Stomach (tissue), 8 donors: ENCODE measurements at regions not wholly inside any gene's neighbourhood (a gene's known extent, or its start where the extent isn't known, plus 50 kb on each side); places are given as distances from the start of the nearest gene placed in this dataset.

Experiments
- DNase-seq, 2 donors: peaks; one replicate each; pipeline versions ENCODE4 v3.0.0 to v3.0.0-alpha.2; 2013 to 2019
- H3K27ac ChIP-seq, 5 donors: fragments of 200-600 bp in 4 of 5; sonication (generic) in 4 of 5; one replicate each; pipeline ENCODE4 v1.5.1; 2013 to 2019; ENCODE audit warnings: mild to moderate bottlenecking in 1 of 5, moderate library complexity in 1 of 5
- H3K27me3 ChIP-seq, 3 donors: fragments of 200-600 bp; sonication (generic); one replicate each; pipeline ENCODE4 v1.5.1; 2017 to 2019; ENCODE audit warnings: mixed run types in 1 of 3
- H3K36me3 ChIP-seq, 4 donors: fragments of 200-600 bp; sonication (generic); 1 replicate in 3 of 4; 2 replicates in 1 of 4; pipeline ENCODE4 v1.5.1; 2016 to 2019
- H3K4me1 ChIP-seq, 4 donors: fragments of 200-600 bp; sonication (generic); one replicate each; pipeline ENCODE4 v1.5.1; 2016 to 2019
- H3K4me3 ChIP-seq, 4 donors: fragments of 200-600 bp; sonication (generic) in 3 of 4; one replicate each; pipeline ENCODE4 v1.5.1; 2016 to 2019; ENCODE audit warnings: mild to moderate bottlenecking in 1 of 4
- H3K9me3 ChIP-seq, 4 donors: fragments of 200-600 bp; sonication (generic); one replicate each; pipeline ENCODE4 v1.5.1; 2016 to 2019
- CTCF ChIP-seq, 7 experiments: fragments of 450-650 bp in 4 of 7; fragments of 200-600 bp in 3 of 7; sonication (generic) in 3 of 7; IDR thresholded peaks; one replicate each; pipeline ENCODE4 v1.5.1; 2016 to 2019; ENCODE audit warnings: antibody characterized with exemption in 7 of 7, control low read depth in 2 of 7, mild to moderate bottlenecking in 1 of 7
- EP300 ChIP-seq: sonication (generic); formaldehyde crosslinking; IDR thresholded peaks from one replicate; pipeline ENCODE4 v1.6.1; 2017; ENCODE audit warnings: antibody characterized with exemption
- POLR2A ChIP-seq, 4 donors: fragments of 450-650 bp; IDR thresholded peaks; one replicate each; pipeline ENCODE4 v1.6.1; 2016; ENCODE audit warnings: antibody characterized with exemption in 4 of 4, control low read depth in 2 of 4, mild to moderate bottlenecking in 1 of 4, moderate library complexity in 1 of 4
- POLR2AphosphoS5 ChIP-seq, 3 donors: sonication (generic); formaldehyde crosslinking; IDR thresholded peaks; one replicate each; pipeline ENCODE4 v1.6.1; 2016; ENCODE audit warnings: antibody characterized with exemption in 3 of 3
- WGBS, 5 donors: extraction: QIAGEN DNeasy Blood & Tissue Kit in 3 of 5; methylation state at CpG; one replicate each; pipeline versions ENCODE4 v1.1.5 to v1.1.7; 2013 to 2018; 5-methylcytosine and 5-hydroxymethylcytosine counted together
- intact Hi-C: fragments of 100-400 bp; cut with DNase I; formaldehyde crosslinking; loops from one replicate; pipeline ENCODE4 v1.15.1; 2023; ENCODE audit warnings: low total_unique reads
- donor health status: healthy with polysubstance abuse.
- donor health status: Bipolar disorder and iron deficiency.
- donor health status: healthy.

GRCh38 chr13:34066344-34066743 lies 248.4 kb downstream of the RFC3 start:
- Histone ChIP-seq H3K27me3 (no peaks in the 10 kb centered on the region), H3K4me3 (no peak overlapping the region), H3K9me3 (no peaks in the 10 kb centered on the region), H3K36me3 (no peaks in the 10 kb centered on the region), H3K27ac (no peak overlapping the region), H3K4me1 (no peaks in the 10 kb centered on the region)
- 86 to 100% (median 90%) methylated on average over 1 of the region's 1 CpG for WGBS, 5 donors
- no peak for TF ChIP-seq CTCF (IDR thresholded peaks at IDR 0.05)
- intact Hi-C loops = no loop called here
- DNase-seq = no peak

- H3K4me1 ChIP-seq = no peaks in the 10 kb centered on the region
- H3K27me3 ChIP-seq = no peaks in the 10 kb centered on the region
- no peak overlapping the region for H3K4me3 ChIP-seq
- no peaks in the 10 kb centered on the region for H3K9me3 ChIP-seq
- H3K27ac ChIP-seq = no peak overlapping the region
- H3K36me3 ChIP-seq = no peaks in the 10 kb centered on the region
- no peak for DNase-seq
- intact Hi-C loops = no loop called here
- TF ChIP-seq CTCF (IDR thresholded peaks at IDR 0.05) = no peak
- TF ChIP-seq EP300 = no peak
- no peak for TF ChIP-seq POLR2AphosphoS5 (IDR thresholded peaks at IDR 0.05)
- TF ChIP-seq POLR2A (IDR thresholded peaks at IDR 0.05) = no peak
Observed at GRCh38 chr13:34070006-34070405, 252.1 kb downstream of the RFC3 start.

- no peak overlapping the region for H3K4me3 ChIP-seq
- no peaks in the 10 kb centered on the region for H3K9me3 ChIP-seq
- 86 to 95% (median 89%) methylated on average over 2 of the region's 2 CpGs for WGBS, 5 donors
- no peaks in the 10 kb centered on the region for H3K27me3 ChIP-seq
- no peak overlapping the region for H3K27ac ChIP-seq
- no peaks in the 10 kb centered on the region for H3K4me1 ChIP-seq
- DNase-seq = no peak
- TF ChIP-seq CTCF (IDR thresholded peaks at IDR 0.05) = no peak
- no peak for TF ChIP-seq POLR2A (IDR thresholded peaks at IDR 0.05)
- no peak for TF ChIP-seq POLR2AphosphoS5 (IDR thresholded peaks at IDR 0.05)
- no peak for TF ChIP-seq EP300
- intact Hi-C loops = no loop called here
- H3K36me3 ChIP-seq = no peaks in the 10 kb centered on the region
Observed at GRCh38 chr13:34070544-34071303, 252.8 kb downstream of the RFC3 start.

- intact Hi-C loops = no loop called here
- no peak for DNase-seq
- WGBS, 5 donors = 77 to 97% (median 89%) methylated on average over 1 of the region's 1 CpG
- TF ChIP-seq CTCF (IDR thresholded peaks at IDR 0.05) (no peak), POLR2AphosphoS5 (IDR thresholded peaks at IDR 0.05) (no peak), POLR2A (IDR thresholded peaks at IDR 0.05) (no peak), EP300 (no peak)
- Histone ChIP-seq H3K4me1 (peaks cover 0 to 8% (median 4%) of the 10 kb centered on the region in 4 donors), H3K4me3 (no peak overlapping the region), H3K36me3 (no peaks in the 10 kb centered on the region), H3K27ac (no peak overlapping the region), H3K9me3 (no peaks in the 10 kb centered on the region), H3K27me3 (no peaks in the 10 kb centered on the region)
Observed at GRCh38 chr13:34076319-34076718, 258.4 kb downstream of the RFC3 start.
